Endothelial cell of hepatic sinusoid (primary cell): ENCODE measurements at regions not wholly inside any gene's neighbourhood (a gene's known extent, or its start where the extent isn't known, plus 50 kb on each side); places are given as distances from the start of the nearest gene placed in this dataset.
"Not testable (repeated sequence)": the region's sequence is repeated elsewhere in the genome, so short reads cannot be mapped to it uniquely, and the experiment has no call there.

Experiments used
- in situ Hi-C: cut with HindIII; loops from 2 replicates; pipeline ENCODE4 v1.10.0; 2017; ENCODE audit warnings: low sequenced_read_pairs

- in situ Hi-C loops = no loop called here
Observed at GRCh38 chr12:31828071-31828470, 99.2 kb upstream of the AMN1 start.

- in situ Hi-C loops = no loop called here
Observed at GRCh38 chr12:31822761-31823160, 93.9 kb upstream of the AMN1 start.

GRCh38 chr12:31821484-31821883, 92.7 kb upstream of the AMN1 start:
- in situ Hi-C loops = no loop called here

GRCh38 chr12:31820832-31821231, 92.0 kb upstream of the AMN1 start:
- in situ Hi-C loops = no loop called here

- in situ Hi-C loops = no loop called here
Observed at GRCh38 chr12:31819427-31819826, 90.6 kb upstream of the AMN1 start.

GRCh38 chr12:31818623-31819268, 89.9 kb upstream of the AMN1 start:
- in situ Hi-C loops = no loop called here

- in situ Hi-C loops = no loop called here
Observed at GRCh38 chr12:31817120-31817519, 88.3 kb upstream of the AMN1 start.

GRCh38 chr12:31815096-31815495, 86.3 kb upstream of the AMN1 start:
- in situ Hi-C loops = no loop called here

GRCh38 chr12:31813305-31813704, 84.5 kb upstream of the AMN1 start:
- in situ Hi-C loops = no loop called here

GRCh38 chr12:31807773-31808097, 78.9 kb upstream of the AMN1 start:
- in situ Hi-C loops = no loop called here

- in situ Hi-C loops = not testable (repeated sequence)
Observed at GRCh38 chr12:31807081-31807772, 78.4 kb upstream of the AMN1 start.

GRCh38 chr12:31805681-31806080, 76.9 kb upstream of the AMN1 start:
- in situ Hi-C loops = not testable (repeated sequence)

GRCh38 chr12:31804707-31805106, 75.9 kb upstream of the AMN1 start:
- in situ Hi-C loops = not testable (repeated sequence)

GRCh38 chr12:31804185-31804504, 75.3 kb upstream of the AMN1 start:
- in situ Hi-C loops = no loop called here

GRCh38 chr12:31803306-31804184, 74.7 kb upstream of the AMN1 start:
- in situ Hi-C loops = no loop called here

GRCh38 chr12:31801872-31802271, 73.1 kb upstream of the AMN1 start:
- in situ Hi-C loops = no loop called here

GRCh38 chr12:31797230-31797872, 68.5 kb upstream of the AMN1 start:
- in situ Hi-C loops = no loop called here

GRCh38 chr12:31796270-31796951, 67.6 kb upstream of the AMN1 start:
- in situ Hi-C loops = no loop called here

GRCh38 chr12:31794745-31795144, 65.9 kb upstream of the AMN1 start:
- in situ Hi-C loops = no loop called here

GRCh38 chr12:31791265-31791664, 62.4 kb upstream of the AMN1 start:
- in situ Hi-C loops = not testable (repeated sequence)

GRCh38 chr12:31790759-31791158, 61.9 kb upstream of the AMN1 start:
- in situ Hi-C loops = no loop called here
